ENCODE measurements at regions not wholly inside any gene's neighbourhood (a gene's known extent, or its start where the extent isn't known, plus 50 kb on each side); places are given as distances from the start of the nearest gene placed in this dataset.

DNA sequence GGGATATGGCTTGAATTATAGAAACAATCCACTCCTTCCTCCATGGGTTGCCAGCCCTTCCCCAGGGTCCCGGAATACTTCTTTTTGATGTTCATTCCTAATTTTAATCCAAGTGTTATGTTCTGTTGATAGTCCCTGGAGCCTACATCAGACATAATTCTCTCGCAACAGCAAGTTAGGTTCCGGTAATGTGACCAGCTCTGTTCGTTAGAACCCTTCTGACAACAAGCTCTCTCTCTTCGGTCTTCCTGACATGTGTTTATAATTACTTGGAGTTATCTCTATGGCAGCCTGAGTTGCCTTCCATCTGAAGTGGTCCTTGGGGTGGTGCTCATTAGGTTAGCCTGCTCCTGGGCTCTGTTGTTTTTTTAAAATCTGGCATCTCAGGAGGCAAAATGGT, 506.9 kb upstream of the JARID2 start:
- Histone ChIP-seq H3K9me3 (ENCODE audit: low read length) (no peaks in the 10 kb centered on the region), H3K4me2 (ENCODE audit: low read depth, low read length) (no peak overlapping the region), H3K4me1 (ENCODE audit: insufficient read depth, low read length) (no peaks in the 10 kb centered on the region), H3K9ac (ENCODE audit: insufficient read depth, low read depth, low read length) (no peak overlapping the region), H3K27ac (ENCODE audit: extremely low read length, insufficient read depth, low read length) (no peak overlapping the region), H2AFZ (ENCODE audit: low read length) (no peak overlapping the region), H3K4me3 (replicated peaks in 1 of 3; ENCODE audit: insufficient read depth in 1 of 3, low read depth in 2 of 3, low read length in 3 of 3) (no peak overlapping the region), H3K36me3 (replicated peaks in 1 of 2; ENCODE audit: control insufficient read depth in 1 of 2, insufficient read depth in 2 of 2, low read length in 2 of 2) (no peaks in the 10 kb centered on the region), H3K27me3 (ENCODE audit: control insufficient read depth in 1 of 2, insufficient read depth in 2 of 2, low read length in 2 of 2) (0 out of 5 replicates have a peak, but pooled peaks cover 0 to 3% of the 10 kb centered on the region in 2 experiments), H3K79me2 (ENCODE audit: insufficient read depth, low read length) (no peaks in the 10 kb centered on the region), H4K20me1 (ENCODE audit: insufficient read depth, low read length) (no peaks in the 10 kb centered on the region)
- no TSS peak for BruUV-seq (replicated peaks)
- FAIRE-seq (no peak), DNase-seq (ENCODE audit: low spot score) (no peak), ATAC-seq (no peak)
- intact Hi-C loops (cut with micrococcal nuclease; ENCODE audit: unreplicated experiment) (no loop called here), in situ Hi-C loops (cut with HindIII; ENCODE audit: extremely low pct_ligation_motif_present, low pct_unique_long_range_greater_than_20kb) (no loop called here)
- POLR2A ChIA-PET: no interaction called here
- CTCF ChIA-PET (ENCODE audit: low intra/inter-chr PET ratio, low total read pairs): no interaction called here
- WGBS (ENCODE audit: low lambda C conversion rate): 77% methylated on average over 5 of the region's 5 CpGs
- TF ChIP-seq, protein P1, sequence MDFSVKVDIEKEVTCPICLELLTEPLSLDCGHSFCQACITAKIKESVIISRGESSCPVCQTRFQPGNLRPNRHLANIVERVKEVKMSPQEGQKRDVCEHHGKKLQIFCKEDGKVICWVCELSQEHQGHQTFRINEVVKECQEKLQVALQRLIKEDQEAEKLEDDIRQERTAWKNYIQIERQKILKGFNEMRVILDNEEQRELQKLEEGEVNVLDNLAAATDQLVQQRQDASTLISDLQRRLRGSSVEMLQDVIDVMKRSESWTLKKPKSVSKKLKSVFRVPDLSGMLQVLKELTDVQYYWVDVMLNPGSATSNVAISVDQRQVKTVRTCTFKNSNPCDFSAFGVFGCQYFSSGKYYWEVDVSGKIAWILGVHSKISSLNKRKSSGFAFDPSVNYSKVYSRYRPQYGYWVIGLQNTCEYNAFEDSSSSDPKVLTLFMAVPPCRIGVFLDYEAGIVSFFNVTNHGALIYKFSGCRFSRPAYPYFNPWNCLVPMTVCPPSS (IDR thresholded peaks at IDR 0.05): no peak
- TF ChIP-seq ZNF766 (CRISPR knock-in tag; IDR thresholded peaks at IDR 0.05; ENCODE audit: borderline replicate concordance) (no peak), RCOR2 (CRISPR knock-in tag; IDR thresholded peaks at IDR 0.05) (no peak), ZFYVE20 (CRISPR knock-in tag; IDR thresholded peaks at IDR 0.05; ENCODE audit: borderline replicate concordance, low read depth) (no peak), NFE2L2 (IDR thresholded peaks at IDR 0.05; ENCODE audit: low read length) (no peak), GTF3A (CRISPR knock-in tag; conservative IDR thresholded peaks at IDR 0.05) (no peak), GATAD2A (CRISPR knock-in tag; IDR thresholded peaks at IDR 0.05) (no peak), SMAD1 (CRISPR knock-in tag; IDR thresholded peaks at IDR 0.05; ENCODE audit: borderline replicate concordance, low read depth) (no peak), ZNF543 (CRISPR knock-in tag; IDR thresholded peaks at IDR 0.05) (no peak), ZNF205 (CRISPR knock-in tag; IDR thresholded peaks at IDR 0.05) (no peak)
- TF ChIP-seq, protein P2, sequence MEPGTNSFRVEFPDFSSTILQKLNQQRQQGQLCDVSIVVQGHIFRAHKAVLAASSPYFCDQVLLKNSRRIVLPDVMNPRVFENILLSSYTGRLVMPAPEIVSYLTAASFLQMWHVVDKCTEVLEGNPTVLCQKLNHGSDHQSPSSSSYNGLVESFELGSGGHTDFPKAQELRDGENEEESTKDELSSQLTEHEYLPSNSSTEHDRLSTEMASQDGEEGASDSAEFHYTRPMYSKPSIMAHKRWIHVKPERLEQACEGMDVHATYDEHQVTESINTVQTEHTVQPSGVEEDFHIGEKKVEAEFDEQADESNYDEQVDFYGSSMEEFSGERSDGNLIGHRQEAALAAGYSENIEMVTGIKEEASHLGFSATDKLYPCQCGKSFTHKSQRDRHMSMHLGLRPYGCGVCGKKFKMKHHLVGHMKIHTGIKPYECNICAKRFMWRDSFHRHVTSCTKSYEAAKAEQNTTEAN (CRISPR knock-in tag; conservative IDR thresholded peaks at IDR 0.05): no peak

All from HepG2 (cell line).